Prostate gland (tissue), 2 donors: ENCODE measurements at regions not wholly inside any gene's neighbourhood (a gene's known extent, or its start where the extent isn't known, plus 50 kb on each side); places are given as distances from the start of the nearest gene placed in this dataset.

Source experiments
- POLR2AphosphoS5 ChIP-seq: sonication (generic); formaldehyde crosslinking; IDR thresholded peaks from one replicate; pipeline ENCODE4 v1.6.1; 2017; ENCODE audit warnings: antibody characterized with exemption
- TF ChIP-seq, protein P1 (sequence below), 4 experiments: fragments of 200-600 bp in 2 of 4; fragments of 450-650 bp in 2 of 4; sonication (generic) in 2 of 4; IDR thresholded peaks; 1 replicate in 3 of 4; 2 replicates in 1 of 4; pipeline ENCODE4 v1.5.1; 2016 to 2019; ENCODE audit warnings: antibody characterized with exemption in 4 of 4, mild to moderate bottlenecking in 2 of 4, moderate library complexity in 2 of 4

DNA sequence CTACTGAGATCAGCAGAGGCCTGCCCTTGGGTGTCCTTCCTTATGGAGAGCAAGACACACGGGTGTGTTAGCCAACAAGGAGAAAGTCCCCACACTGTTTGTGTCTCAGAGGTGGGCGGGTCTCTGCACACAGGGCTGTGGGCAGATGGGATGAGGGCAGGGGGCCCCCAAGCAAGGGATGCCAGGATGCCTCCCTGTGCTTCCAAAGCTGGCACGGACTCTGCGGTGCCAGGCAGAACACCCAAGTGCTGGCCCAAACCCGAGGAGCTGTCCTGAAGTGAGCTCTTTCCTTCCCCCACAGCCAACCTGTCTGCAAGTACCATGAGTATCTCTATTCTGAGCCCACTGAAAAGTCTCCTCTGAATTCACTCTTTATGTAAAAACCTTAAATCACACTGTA lies 273.3 kb downstream of the CTTN start:
- TF ChIP-seq, protein P1, sequence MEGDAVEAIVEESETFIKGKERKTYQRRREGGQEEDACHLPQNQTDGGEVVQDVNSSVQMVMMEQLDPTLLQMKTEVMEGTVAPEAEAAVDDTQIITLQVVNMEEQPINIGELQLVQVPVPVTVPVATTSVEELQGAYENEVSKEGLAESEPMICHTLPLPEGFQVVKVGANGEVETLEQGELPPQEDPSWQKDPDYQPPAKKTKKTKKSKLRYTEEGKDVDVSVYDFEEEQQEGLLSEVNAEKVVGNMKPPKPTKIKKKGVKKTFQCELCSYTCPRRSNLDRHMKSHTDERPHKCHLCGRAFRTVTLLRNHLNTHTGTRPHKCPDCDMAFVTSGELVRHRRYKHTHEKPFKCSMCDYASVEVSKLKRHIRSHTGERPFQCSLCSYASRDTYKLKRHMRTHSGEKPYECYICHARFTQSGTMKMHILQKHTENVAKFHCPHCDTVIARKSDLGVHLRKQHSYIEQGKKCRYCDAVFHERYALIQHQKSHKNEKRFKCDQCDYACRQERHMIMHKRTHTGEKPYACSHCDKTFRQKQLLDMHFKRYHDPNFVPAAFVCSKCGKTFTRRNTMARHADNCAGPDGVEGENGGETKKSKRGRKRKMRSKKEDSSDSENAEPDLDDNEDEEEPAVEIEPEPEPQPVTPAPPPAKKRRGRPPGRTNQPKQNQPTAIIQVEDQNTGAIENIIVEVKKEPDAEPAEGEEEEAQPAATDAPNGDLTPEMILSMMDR (IDR thresholded peaks at IDR 0.05), result no peak
- no peak for TF ChIP-seq POLR2AphosphoS5
